Mesenchymal stem cell (in vitro differentiated cells and primary cell): ENCODE measurements at regions not wholly inside any gene's neighbourhood (a gene's known extent, or its start where the extent isn't known, plus 50 kb on each side); places are given as distances from the start of the nearest gene placed in this dataset.

Source experiments
- DNase-seq: peaks from one replicate; pipeline ENCODE4 v3.0.0-alpha.2; 2013
- H2AFZ ChIP-seq: one replicate; pipeline ENCODE4 v1.6.1; 2013; ENCODE audit warnings: low read depth, mild to moderate bottlenecking, control low read depth, inconsistent platforms, low read length, moderate library complexity
- H2AK5ac ChIP-seq: 2 replicates; pipeline ENCODE4 v1.6.1; 2013; ENCODE audit warnings: low read length, moderate library complexity, mild to moderate bottlenecking, inconsistent platforms; ENCODE audit not compliant: severe bottlenecking
- H2BK120ac ChIP-seq: one replicate; pipeline ENCODE4 v1.6.1; 2013; ENCODE audit warnings: low read depth, mild to moderate bottlenecking, inconsistent platforms, low read length, moderate library complexity
- H2BK12ac ChIP-seq, 2 experiments: one replicate each; pipeline ENCODE4 v1.6.1; 2013; ENCODE audit warnings: inconsistent platforms in 2 of 2, low read length in 2 of 2, mild to moderate bottlenecking in 2 of 2, moderate library complexity in 2 of 2, control low read depth in 1 of 2
- H2BK15ac ChIP-seq: one replicate; pipeline ENCODE4 v1.6.1; 2013; ENCODE audit warnings: mild to moderate bottlenecking, low read depth, inconsistent platforms; ENCODE audit not compliant: poor library complexity, severe bottlenecking
- H2BK5ac ChIP-seq: 2 replicates; pipeline ENCODE4 v1.6.1; 2013; ENCODE audit warnings: low read depth, mild to moderate bottlenecking, low read length, control low read depth, inconsistent platforms; ENCODE audit not compliant: poor library complexity, severe bottlenecking
- H3K14ac ChIP-seq, 2 experiments: one replicate each; pipeline ENCODE4 v1.6.1; 2013; ENCODE audit warnings: inconsistent platforms in 2 of 2, low read length in 2 of 2, control low read depth in 1 of 2, mild to moderate bottlenecking in 1 of 2, moderate library complexity in 1 of 2
- H3K18ac ChIP-seq, 2 experiments: one replicate each; pipeline ENCODE4 v1.6.1; 2013; ENCODE audit warnings: inconsistent platforms in 2 of 2, low read length in 2 of 2, control low read depth in 1 of 2, low read depth in 1 of 2, mild to moderate bottlenecking in 1 of 2
- H3K23ac ChIP-seq, 2 experiments: one replicate each; pipeline ENCODE4 v1.6.1; 2013; ENCODE audit warnings: inconsistent platforms in 2 of 2, low read length in 2 of 2, mild to moderate bottlenecking in 2 of 2, moderate library complexity in 2 of 2, control low read depth in 1 of 2
- H3K27ac ChIP-seq: 2 replicates; pipeline ENCODE4 v1.5.1; 2013; ENCODE audit warnings: mild to moderate bottlenecking, moderate library complexity, low read length, control low read depth, inconsistent platforms; ENCODE audit not compliant: poor library complexity, severe bottlenecking
- H3K27me3 ChIP-seq, 2 experiments: 2 replicates each; pipeline versions ENCODE4 v1.6.1 to v1.7.0; 2013; ENCODE audit warnings: low read length in 2 of 2, mild to moderate bottlenecking in 2 of 2, moderate library complexity in 2 of 2, control low read depth in 1 of 2, inconsistent platforms in 1 of 2; ENCODE audit not compliant: control insufficient read depth in 1 of 2, insufficient read depth in 1 of 2
- H3K36me3 ChIP-seq, 2 experiments: 2 replicates each; pipeline versions ENCODE4 v1.6.1 to v1.7.0; 2013; ENCODE audit warnings: low read length in 2 of 2, control low read depth in 1 of 2, inconsistent platforms in 1 of 2, low read depth in 1 of 2, mild to moderate bottlenecking in 1 of 2; ENCODE audit not compliant: insufficient read depth in 2 of 2, control insufficient read depth in 1 of 2
- H3K4ac ChIP-seq, 2 experiments: one replicate each; pipeline ENCODE4 v1.6.1; 2013; ENCODE audit warnings: inconsistent platforms in 2 of 2, low read length in 2 of 2, mild to moderate bottlenecking in 2 of 2, moderate library complexity in 2 of 2, control low read depth in 1 of 2, low read depth in 1 of 2
- H3K4me1 ChIP-seq: 2 replicates; pipeline ENCODE4 v1.6.1; 2013; ENCODE audit warnings: low read depth, low read length, control low read depth; ENCODE audit not compliant: control insufficient read depth, insufficient read depth
- H3K4me2 ChIP-seq: 2 replicates; pipeline ENCODE4 v1.6.1; 2013; ENCODE audit warnings: low read length, mild to moderate bottlenecking, inconsistent platforms; ENCODE audit not compliant: poor library complexity, severe bottlenecking
- H3K4me3 ChIP-seq, 2 experiments: 2 replicates each; pipeline versions ENCODE4 v1.5.1 to v1.7.0; 2013; ENCODE audit warnings: low read length in 2 of 2, mild to moderate bottlenecking in 2 of 2, control low read depth in 1 of 2, low read depth in 1 of 2; ENCODE audit not compliant: insufficient read depth in 1 of 2
- H3K79me1 ChIP-seq: replicated peaks from 2 replicates; pipeline ENCODE4 v1.6.1; 2013; ENCODE audit warnings: mild to moderate bottlenecking, control low read depth, low read length, inconsistent platforms; ENCODE audit not compliant: poor library complexity, severe bottlenecking
- H3K9ac ChIP-seq: 2 replicates; pipeline ENCODE4 v1.7.0; 2013; ENCODE audit warnings: mild to moderate bottlenecking, low read length, moderate library complexity
- H3K9me3 ChIP-seq: 2 replicates; pipeline ENCODE4 v1.7.0; 2013; ENCODE audit warnings: mild to moderate bottlenecking, low read length; ENCODE audit not compliant: control insufficient read depth
- H4K8ac ChIP-seq: one replicate; pipeline ENCODE4 v1.6.1; 2013; ENCODE audit warnings: inconsistent platforms, mild to moderate bottlenecking, low read length, moderate library complexity
- H4K91ac ChIP-seq: one replicate; pipeline ENCODE4 v1.6.1; 2013; ENCODE audit warnings: mild to moderate bottlenecking, low read length, inconsistent platforms
- WGBS: methylation state at CpG from one replicate; pipeline ENCODE4 v1.1.7; 2013; ENCODE audit warnings: mixed read lengths; 5-methylcytosine and 5-hydroxymethylcytosine counted together

DNA sequence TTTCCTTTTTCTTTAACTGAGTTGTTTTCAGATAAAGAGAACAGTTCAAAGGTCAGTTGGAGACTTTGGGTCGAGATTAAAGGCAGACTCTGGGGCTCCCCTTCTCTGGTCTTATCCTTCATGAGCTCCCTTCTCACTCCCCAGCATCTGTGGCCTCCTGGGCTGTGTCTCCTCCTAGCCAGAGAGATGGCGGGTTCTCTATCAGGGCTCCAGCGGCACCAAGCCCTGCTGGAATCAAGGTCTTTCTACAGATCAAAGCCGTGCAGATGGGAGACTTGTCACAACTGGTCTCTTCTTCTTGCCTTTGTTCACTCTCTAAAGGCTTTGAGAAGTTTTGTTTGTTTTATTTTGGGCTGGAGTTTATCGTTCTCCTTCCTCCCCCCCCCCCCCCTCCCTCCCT is 373.7 kb upstream of the C1orf174 start:
- no peak overlapping the region for H3K4me2 ChIP-seq
- H3K9ac ChIP-seq, result no peak overlapping the region

DNA sequence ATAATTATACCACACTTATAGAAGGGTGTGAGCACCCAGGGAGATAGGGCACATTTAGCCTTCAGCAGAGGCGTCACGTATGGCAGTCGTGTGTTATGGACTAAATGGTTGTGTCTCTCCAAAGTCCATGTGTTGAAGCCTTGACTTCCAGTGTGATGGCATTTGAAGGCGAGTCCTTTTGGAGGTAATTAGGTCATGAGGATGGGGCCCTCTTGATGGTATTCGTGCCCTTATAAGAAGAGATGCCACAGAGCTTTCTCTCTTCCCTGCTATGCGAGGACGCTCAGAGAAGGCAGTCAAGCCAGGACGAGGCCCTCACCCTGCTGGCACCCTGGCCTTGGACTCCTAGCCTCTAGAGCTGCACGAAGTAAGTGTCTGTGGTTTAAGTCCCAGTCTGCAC is 375.0 kb upstream of the C1orf174 start:
- Histone ChIP-seq H3K27ac (no peak overlapping the region), H3K4ac (no peak overlapping the region), H3K18ac (no peak overlapping the region), H3K4me1 (no peaks in the 10 kb centered on the region), H2BK120ac (no peak overlapping the region), H3K9me3 (peaks cover 37% of the 10 kb centered on the region), H2BK5ac (no peak overlapping the region), H2AFZ (no peak overlapping the region), H3K36me3 (no peaks in the 10 kb centered on the region), H2AK5ac (no peak overlapping the region), H3K23ac (no peak overlapping the region), H3K79me1 (no peaks in the 10 kb centered on the region), H4K91ac (no peak overlapping the region), H3K14ac (no peak overlapping the region), H3K27me3 (no peaks in the 10 kb centered on the region), H2BK15ac (no peak overlapping the region), H4K8ac (no peak overlapping the region), H3K4me2 (no peak overlapping the region), H3K4me3 (no peak overlapping the region), H2BK12ac (no peak overlapping the region), H3K9ac (no peak overlapping the region)
- 63% methylated on average over 9 of the region's 9 CpGs for WGBS
- DNase-seq, result no peak

More for the DNA sequence above, 373.7 kb upstream of the C1orf174 start:
- Histone ChIP-seq H3K27me3 (no peaks in the 10 kb centered on the region), H2BK5ac (no peak overlapping the region), H4K8ac (no peak overlapping the region), H3K4ac (no peak overlapping the region), H3K27ac (no peak overlapping the region), H3K36me3 (no peaks in the 10 kb centered on the region), H3K79me1 (no peaks in the 10 kb centered on the region), H2BK15ac (no peak overlapping the region), H2BK12ac (no peak overlapping the region), H2AFZ (no peak overlapping the region), H3K4me3 (no peak overlapping the region), H2AK5ac (no peak overlapping the region), H3K23ac (no peak overlapping the region), H3K4me1 (no peaks in the 10 kb centered on the region), H2BK120ac (no peak overlapping the region), H3K9me3 (peaks cover 34% of the 10 kb centered on the region), H3K14ac (no peak overlapping the region), H4K91ac (no peak overlapping the region), H3K18ac (no peak overlapping the region)
- WGBS, result 64% methylated on average over 4 of the region's 5 CpGs
- DNase-seq, result no peak

DNA sequence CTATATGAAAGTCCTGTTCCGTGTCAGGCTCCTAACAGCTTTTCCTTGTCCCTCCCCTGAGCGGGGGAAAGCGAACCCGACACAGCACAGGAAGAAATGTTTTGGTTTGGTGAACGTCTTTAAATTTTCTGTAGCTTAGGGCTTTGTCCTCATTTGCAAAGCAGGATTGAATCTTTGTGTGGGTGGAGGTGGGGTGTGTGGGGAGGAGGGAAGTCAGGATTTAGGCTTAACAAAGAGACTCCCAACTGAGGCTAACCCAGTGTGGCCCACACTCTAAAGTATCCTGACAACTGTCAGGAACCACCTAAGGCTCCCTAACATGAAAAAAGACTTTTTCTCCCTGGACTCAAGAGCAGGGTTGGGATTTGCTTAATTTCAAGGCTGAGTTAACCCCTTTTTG is 376.2 kb upstream of the C1orf174 start:
- no peak overlapping the region for H3K4ac ChIP-seq
- no peak overlapping the region for H3K23ac ChIP-seq
- no peaks in the 10 kb centered on the region for H3K27me3 ChIP-seq
- no peak overlapping the region for H3K4me2 ChIP-seq
- H3K18ac ChIP-seq, result no peak overlapping the region
- H3K4me3 ChIP-seq, result no peak overlapping the region
- H3K79me1 ChIP-seq, result no peaks in the 10 kb centered on the region
- no peak overlapping the region for H2BK120ac ChIP-seq
- no peak overlapping the region for H2BK15ac ChIP-seq
- no peaks in the 10 kb centered on the region for H3K4me1 ChIP-seq
- H2BK12ac ChIP-seq, result no peak overlapping the region
- no peaks in the 10 kb centered on the region for H3K36me3 ChIP-seq
- H4K8ac ChIP-seq, result no peak overlapping the region
- no peak overlapping the region for H2BK5ac ChIP-seq
- no peak overlapping the region for H2AFZ ChIP-seq
- no peak overlapping the region for H4K91ac ChIP-seq
- H2AK5ac ChIP-seq, result no peak overlapping the region
- no peak for DNase-seq
- no peak overlapping the region for H3K9ac ChIP-seq
- H3K14ac ChIP-seq, result no peak overlapping the region
- H3K9me3 ChIP-seq, result peaks cover 40% of the 10 kb centered on the region
- H3K27ac ChIP-seq, result no peak overlapping the region
- 70% methylated on average over 5 of the region's 5 CpGs for WGBS

DNA sequence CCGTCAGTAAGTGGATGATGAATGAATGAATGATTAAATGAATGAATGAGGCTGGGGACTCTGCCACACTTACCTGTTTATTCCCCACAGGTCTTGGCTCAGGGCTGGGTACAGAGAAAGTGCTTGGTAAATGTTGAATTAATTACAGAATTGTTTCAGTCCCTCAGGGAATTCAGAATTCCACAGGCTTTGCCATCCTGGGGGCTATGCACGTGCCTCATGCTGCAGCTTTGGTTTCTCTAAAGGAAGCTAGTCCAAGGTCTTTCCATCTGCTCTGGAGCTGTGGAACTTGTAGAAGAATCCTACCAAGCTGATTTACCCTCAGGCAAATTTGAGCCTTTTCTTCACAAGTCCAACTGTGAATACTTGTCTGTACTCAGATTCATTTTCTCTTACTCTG is 376.8 kb upstream of the AJAP1 start:
- Histone ChIP-seq H2BK15ac (no peak overlapping the region), H4K91ac (no peak overlapping the region), H3K14ac (no peak overlapping the region), H3K23ac (no peak overlapping the region), H3K79me1 (no peaks in the 10 kb centered on the region), H3K36me3 (no peaks in the 10 kb centered on the region), H2AK5ac (no peak overlapping the region), H3K18ac (no peak overlapping the region), H2AFZ (no peak overlapping the region), H3K9ac (no peak overlapping the region), H3K9me3 (peaks cover 38% of the 10 kb centered on the region), H3K27ac (no peak overlapping the region), H3K27me3 (no peaks in the 10 kb centered on the region), H3K4me1 (no peaks in the 10 kb centered on the region), H3K4me2 (no peak overlapping the region), H2BK5ac (no peak overlapping the region), H2BK12ac (no peak overlapping the region), H3K4me3 (no peak overlapping the region), H2BK120ac (no peak overlapping the region), H3K4ac (no peak overlapping the region), H4K8ac (no peak overlapping the region)
- no peak for DNase-seq
- WGBS, result 16% methylated on average over 2 of the region's 2 CpGs
